GM12864 (cell line): ENCODE measurements at regions not wholly inside any gene's neighbourhood (a gene's known extent, or its start where the extent isn't known, plus 50 kb on each side); places are given as distances from the start of the nearest gene placed in this dataset.

Experiments used
- DNase-seq: peaks from one replicate; pipeline ENCODE4 v3.0.0-alpha.2; 2011; ENCODE audit warnings: low read depth
- H3K4me3 ChIP-seq: 2 replicates; pipeline ENCODE4 v1.5.1; 2011; ENCODE audit warnings: mild to moderate bottlenecking, low read depth, low read length, control low read depth
- CTCF ChIP-seq: IDR thresholded peaks from 2 replicates; pipeline ENCODE4 v1.5.1; 2011; ENCODE audit warnings: low read depth, mild to moderate bottlenecking, moderate library complexity, low read length, control low read depth, inconsistent platforms; ENCODE audit errors: missing control alignments

DNA sequence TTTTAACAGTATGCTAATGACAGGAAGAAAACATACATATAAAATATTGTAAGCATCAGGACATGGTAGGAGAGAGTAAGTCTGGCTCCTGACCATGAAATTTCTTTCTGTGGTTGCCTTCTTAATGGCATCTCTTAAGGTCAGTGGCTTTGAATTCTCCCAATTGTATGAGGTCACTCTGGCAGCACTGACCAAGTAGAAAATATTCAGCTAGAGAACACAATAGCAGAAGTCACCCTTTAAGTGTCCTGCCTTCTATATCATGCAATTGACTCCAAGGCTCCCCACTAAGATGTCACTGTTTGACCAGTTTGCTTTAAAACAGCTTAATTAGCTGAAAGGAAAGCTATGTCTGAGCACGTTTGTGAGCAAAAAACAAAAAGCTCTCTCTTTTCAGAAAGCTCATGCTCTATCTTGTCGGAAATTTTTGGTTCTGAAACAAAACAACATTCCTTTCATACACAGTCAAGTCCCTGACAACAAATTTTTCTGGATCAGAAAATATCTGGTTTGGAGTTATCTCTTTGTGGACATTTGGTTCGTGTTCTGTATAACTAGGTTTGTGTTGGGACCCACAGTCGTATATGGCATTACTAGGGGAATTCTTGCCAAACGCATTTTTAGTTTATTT lies 120.9 kb upstream of the IFNGR1 start:
- DNase-seq = no peak
- no peak for TF ChIP-seq CTCF
- H3K4me3 ChIP-seq = no peak overlapping the region

DNA sequence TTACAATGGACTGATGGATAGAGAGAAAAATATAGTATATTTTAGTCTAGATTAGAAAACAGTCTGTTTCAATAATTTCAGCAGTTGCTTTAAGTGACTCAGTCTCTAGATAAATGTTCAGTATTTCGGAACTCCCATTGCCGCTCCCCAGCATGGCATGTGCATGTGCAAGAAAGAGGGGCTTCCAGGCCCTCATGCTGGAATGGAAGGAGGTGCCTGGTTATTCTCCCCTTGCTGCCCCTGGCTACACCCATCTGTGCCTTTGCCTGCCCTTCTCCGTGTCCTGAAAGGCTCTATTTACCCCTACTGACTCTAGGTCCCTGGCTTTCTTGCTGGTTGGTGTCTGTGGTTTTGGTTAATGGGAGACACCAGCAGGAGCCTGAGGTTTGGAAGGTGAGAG lies 115.7 kb upstream of the IFNGR1 start:
- TF ChIP-seq CTCF = no peak
- H3K4me3 ChIP-seq = no peak overlapping the region

DNA sequence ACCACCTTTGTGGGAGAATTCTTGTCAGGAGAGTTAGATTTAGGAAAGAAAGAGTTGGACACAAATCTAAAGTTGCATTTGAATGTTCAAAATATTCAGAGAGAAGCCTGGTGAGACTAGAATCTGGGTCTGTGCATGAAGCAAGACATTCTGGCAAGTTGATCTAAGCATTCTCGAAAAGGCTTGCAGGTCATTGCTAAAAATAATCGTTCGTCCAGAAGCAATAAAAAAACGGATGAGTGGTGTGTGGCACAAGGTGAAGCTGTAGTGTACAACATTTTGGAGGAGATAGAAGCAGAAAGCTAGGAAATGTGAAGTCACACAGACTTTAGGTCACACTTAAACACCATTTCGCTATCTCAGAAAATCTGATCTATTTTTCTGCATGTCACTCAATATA lies 114.9 kb upstream of the IFNGR1 start:
- TF ChIP-seq CTCF = no peak
- no peak for DNase-seq
- no peak overlapping the region for H3K4me3 ChIP-seq

More for the DNA sequence above, 115.7 kb upstream of the IFNGR1 start:
- no peak for DNase-seq

GRCh38 chr6:137332637-137333280 lies 113.6 kb upstream of the IFNGR1 start:
- no peak overlapping the region for H3K4me3 ChIP-seq
- no peak for DNase-seq
- TF ChIP-seq CTCF = no peak

GRCh38 chr6:137323860-137324259 lies 104.7 kb upstream of the IFNGR1 start:
- no peak for DNase-seq
- no peak overlapping the region for H3K4me3 ChIP-seq
- no peak for TF ChIP-seq CTCF

DNA sequence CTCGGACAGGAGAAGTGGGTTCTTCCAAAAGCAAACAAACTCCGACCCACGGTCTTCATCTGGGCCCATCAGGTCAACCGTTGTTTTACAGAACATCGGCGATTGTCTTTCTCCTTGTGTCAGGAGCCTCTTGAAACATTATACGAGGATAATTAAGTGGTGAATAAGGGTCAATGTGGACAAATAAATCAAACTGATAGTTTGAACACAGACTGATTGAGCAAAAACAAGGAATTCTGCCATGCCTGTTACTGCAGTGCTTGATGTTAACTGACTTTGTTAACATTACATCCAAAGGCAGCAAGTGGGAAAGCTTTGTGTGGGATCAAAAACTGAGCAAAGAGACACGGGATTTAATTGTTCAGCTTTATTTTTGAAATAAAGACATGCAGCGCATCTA lies 101.1 kb upstream of the IFNGR1 start:
- no peak for TF ChIP-seq CTCF
- H3K4me3 ChIP-seq = no peak overlapping the region
- no peak for DNase-seq

GRCh38 chr6:137316626-137317025 lies 97.4 kb upstream of the IFNGR1 start:
- H3K4me3 ChIP-seq = no peak overlapping the region
- DNase-seq = no peak
- TF ChIP-seq CTCF = no peak
